ENCODE measurements at regions not wholly inside any gene's neighbourhood (a gene's known extent, or its start where the extent isn't known, plus 50 kb on each side); places are given as distances from the start of the nearest gene placed in this dataset.

DNA sequence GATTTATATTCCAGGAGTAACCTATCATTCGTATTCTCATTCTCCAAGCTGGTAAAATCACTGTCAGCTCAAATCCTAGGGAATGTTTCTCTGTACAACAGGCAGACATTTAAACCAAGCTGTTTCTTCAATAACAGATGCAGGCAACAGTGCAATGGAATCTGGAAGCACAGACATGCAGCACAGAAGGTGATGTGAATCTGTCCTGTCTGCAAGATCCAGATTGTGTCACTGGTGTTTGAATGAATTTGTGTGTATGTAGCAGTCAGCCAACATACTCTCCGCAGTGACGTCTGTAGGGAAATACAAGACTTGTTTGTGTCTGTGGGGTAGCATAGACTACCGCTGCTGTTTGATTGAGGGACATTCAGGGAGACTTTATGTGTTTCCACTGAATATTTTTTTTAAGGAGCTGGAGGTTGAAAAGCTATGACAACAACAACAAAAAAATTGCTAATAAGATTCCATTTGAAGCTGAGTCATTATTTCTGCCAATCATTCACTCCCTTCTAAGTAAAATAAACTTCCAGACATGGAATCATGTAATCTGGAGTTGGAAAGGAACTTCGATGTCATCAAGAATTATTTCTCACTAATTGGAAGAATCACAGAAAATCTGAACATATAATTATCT, 122.9 kb upstream of the MYO3A start:
- H3K4me3 ChIP-seq, result no peak overlapping the region
- no peaks in the 10 kb centered on the region for H3K4me1 ChIP-seq
- no peaks in the 10 kb centered on the region for H3K9me3 ChIP-seq
- H3K36me3 ChIP-seq, result no peaks in the 10 kb centered on the region
- H3K27ac ChIP-seq, result no peak overlapping the region
- TF ChIP-seq POLR2AphosphoS5 (IDR thresholded peaks at IDR 0.05), result no peak
- TF ChIP-seq POLR2A (IDR thresholded peaks at IDR 0.05), result no peak
- TF ChIP-seq, protein P1, sequence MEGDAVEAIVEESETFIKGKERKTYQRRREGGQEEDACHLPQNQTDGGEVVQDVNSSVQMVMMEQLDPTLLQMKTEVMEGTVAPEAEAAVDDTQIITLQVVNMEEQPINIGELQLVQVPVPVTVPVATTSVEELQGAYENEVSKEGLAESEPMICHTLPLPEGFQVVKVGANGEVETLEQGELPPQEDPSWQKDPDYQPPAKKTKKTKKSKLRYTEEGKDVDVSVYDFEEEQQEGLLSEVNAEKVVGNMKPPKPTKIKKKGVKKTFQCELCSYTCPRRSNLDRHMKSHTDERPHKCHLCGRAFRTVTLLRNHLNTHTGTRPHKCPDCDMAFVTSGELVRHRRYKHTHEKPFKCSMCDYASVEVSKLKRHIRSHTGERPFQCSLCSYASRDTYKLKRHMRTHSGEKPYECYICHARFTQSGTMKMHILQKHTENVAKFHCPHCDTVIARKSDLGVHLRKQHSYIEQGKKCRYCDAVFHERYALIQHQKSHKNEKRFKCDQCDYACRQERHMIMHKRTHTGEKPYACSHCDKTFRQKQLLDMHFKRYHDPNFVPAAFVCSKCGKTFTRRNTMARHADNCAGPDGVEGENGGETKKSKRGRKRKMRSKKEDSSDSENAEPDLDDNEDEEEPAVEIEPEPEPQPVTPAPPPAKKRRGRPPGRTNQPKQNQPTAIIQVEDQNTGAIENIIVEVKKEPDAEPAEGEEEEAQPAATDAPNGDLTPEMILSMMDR (IDR thresholded peaks at IDR 0.05), result no peak
- DNase-seq (ENCODE audit: low spot score in 2 of 2), result no peak
- H3K27me3 ChIP-seq, result no peaks in the 10 kb centered on the region
- intact Hi-C loops (cut with DNase I; ENCODE audit: low total_unique reads), result no loop called here

DNA sequence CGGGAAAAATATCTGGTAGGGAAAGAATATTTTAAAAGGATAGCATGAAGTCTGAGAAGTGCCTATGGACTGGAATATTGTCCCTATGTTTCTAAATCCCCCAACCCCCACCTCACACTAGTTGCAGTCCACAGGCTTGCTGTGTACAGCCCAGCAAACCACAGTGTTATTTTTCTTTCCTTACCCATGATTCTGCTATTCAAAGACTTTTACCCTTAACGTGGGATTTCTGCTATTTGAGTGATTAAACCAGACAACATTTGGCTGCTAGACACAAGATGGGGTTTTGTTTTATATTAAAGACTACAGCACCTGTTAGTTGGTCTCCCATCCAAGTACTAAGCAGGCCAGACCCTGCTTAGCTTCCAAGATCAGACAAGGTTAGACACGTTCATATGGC, 120.5 kb upstream of the MYO3A start:
- Histone ChIP-seq H3K27me3 (no peaks in the 10 kb centered on the region), H3K27ac (no peak overlapping the region), H3K9me3 (no peaks in the 10 kb centered on the region), H3K4me1 (no peaks in the 10 kb centered on the region), H3K4me3 (no peak overlapping the region), H3K36me3 (no peaks in the 10 kb centered on the region)
- no peak for DNase-seq (ENCODE audit: low spot score in 2 of 2)
- intact Hi-C loops (cut with DNase I; ENCODE audit: low total_unique reads), result no loop called here
- no peak for TF ChIP-seq POLR2AphosphoS5 (IDR thresholded peaks at IDR 0.05)
- no peak for TF ChIP-seq POLR2A (IDR thresholded peaks at IDR 0.05)
- TF ChIP-seq, protein P1 (IDR thresholded peaks at IDR 0.05), result no peak

DNA sequence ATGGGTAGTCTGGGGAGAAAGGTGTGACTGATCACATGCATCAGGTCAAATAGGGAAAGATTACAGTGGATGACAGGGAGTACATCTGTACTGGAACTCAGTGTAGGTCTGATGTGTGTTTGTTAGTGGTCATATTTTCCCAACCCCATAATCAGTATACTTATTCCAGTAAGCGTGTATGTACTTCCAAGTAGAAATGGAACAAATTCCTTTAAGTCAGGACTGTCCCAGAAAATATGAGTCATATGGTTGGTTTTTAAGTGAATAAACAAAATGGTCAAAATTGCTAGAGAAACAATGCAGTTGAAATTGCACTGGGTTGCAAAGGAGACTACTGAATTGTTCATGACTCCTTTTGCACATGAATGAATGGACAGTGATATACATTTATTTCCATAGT, 118.8 kb upstream of the MYO3A start:
- Histone ChIP-seq H3K4me1 (no peaks in the 10 kb centered on the region), H3K9me3 (no peaks in the 10 kb centered on the region), H3K27ac (no peak overlapping the region), H3K36me3 (no peaks in the 10 kb centered on the region), H3K4me3 (no peak overlapping the region), H3K27me3 (no peaks in the 10 kb centered on the region)
- TF ChIP-seq POLR2A (IDR thresholded peaks at IDR 0.05) (no peak), POLR2AphosphoS5 (IDR thresholded peaks at IDR 0.05) (no peak)
- TF ChIP-seq, protein P1 (IDR thresholded peaks at IDR 0.05), result no peak
- DNase-seq (ENCODE audit: low spot score in 2 of 2), result no peak
- intact Hi-C loops (cut with DNase I; ENCODE audit: low total_unique reads), result no loop called here

DNA sequence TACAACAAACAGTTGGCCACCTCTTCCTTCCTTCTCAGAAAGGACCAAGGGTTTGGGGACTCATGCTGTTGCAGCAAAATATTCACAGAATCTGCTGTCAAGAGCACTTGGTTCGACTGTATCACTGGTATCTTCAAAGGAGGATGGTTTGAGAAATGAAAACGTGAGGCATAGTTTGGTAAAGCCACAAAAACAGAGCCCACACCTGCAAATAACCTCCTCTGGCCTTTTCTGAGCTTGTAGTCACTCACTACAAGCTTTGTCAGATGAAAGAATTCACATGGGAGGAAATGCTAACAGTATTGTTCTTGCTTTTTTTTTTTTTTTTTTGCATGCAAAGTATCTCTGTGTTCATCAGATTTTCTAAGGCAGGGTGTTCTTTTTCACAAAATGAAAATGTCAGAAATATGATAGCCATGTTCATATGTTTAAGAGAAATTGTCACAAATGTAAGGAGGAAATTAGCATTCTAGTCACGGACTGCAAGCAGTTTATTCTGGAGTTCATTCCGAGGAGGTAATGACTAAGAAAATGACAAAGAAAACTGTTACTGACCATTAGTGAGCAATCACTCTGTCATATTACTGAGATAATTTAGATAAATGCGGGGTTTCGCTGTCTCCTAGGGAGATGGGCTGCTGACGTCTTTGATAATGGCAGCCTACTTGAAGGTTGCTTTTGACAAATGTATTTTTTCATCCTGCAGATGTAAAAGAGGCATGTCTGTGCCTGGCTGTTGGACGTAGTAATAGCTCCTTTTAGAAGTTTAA, 117.8 kb upstream of the MYO3A start:
- Histone ChIP-seq H3K27ac (no peak overlapping the region), H3K4me3 (no peak overlapping the region), H3K4me1 (no peaks in the 10 kb centered on the region), H3K36me3 (no peaks in the 10 kb centered on the region), H3K9me3 (no peaks in the 10 kb centered on the region), H3K27me3 (no peaks in the 10 kb centered on the region)
- no peak for DNase-seq (ENCODE audit: low spot score in 2 of 2)
- no peak for TF ChIP-seq POLR2AphosphoS5 (IDR thresholded peaks at IDR 0.05)
- TF ChIP-seq, protein P1 (IDR thresholded peaks at IDR 0.05), result no peak
- TF ChIP-seq POLR2A (IDR thresholded peaks at IDR 0.05), result no peak
- intact Hi-C loops (cut with DNase I; ENCODE audit: low total_unique reads), result no loop called here

DNA sequence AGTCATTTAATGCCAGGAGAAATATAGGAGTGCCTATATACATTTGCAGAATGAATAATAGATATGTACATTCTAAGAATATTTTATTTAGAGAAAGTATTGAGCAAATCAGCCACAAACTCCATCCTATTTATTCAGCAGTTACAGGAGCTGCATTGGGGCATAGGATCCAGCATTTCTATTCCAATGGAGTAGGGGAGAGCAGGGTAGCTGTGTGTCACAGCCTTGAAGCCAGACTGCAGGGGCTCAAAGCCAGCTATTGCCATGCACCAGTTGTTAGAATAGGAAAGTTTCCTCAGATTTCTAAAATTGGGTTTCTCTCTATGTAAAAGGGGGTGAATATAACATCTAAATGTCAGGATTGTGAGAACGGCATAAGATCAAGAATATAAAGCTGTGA, 116.8 kb upstream of the MYO3A start:
- H3K9me3 ChIP-seq, result no peaks in the 10 kb centered on the region
- H3K36me3 ChIP-seq, result no peaks in the 10 kb centered on the region
- no peak overlapping the region for H3K4me3 ChIP-seq
- DNase-seq (ENCODE audit: low spot score in 2 of 2), result no peak
- no peaks in the 10 kb centered on the region for H3K4me1 ChIP-seq
- intact Hi-C loops (cut with DNase I; ENCODE audit: low total_unique reads), result no loop called here
- TF ChIP-seq POLR2AphosphoS5 (IDR thresholded peaks at IDR 0.05), result no peak
- no peaks in the 10 kb centered on the region for H3K27me3 ChIP-seq
- H3K27ac ChIP-seq, result no peak overlapping the region

All from breast epithelium (tissue), 4 donors.